ENCODE measurements at regions not wholly inside any gene's neighbourhood (a gene's known extent, or its start where the extent isn't known, plus 50 kb on each side); places are given as distances from the start of the nearest gene placed in this dataset.
"Not testable (repeated sequence)": the region's sequence is repeated elsewhere in the genome, so short reads cannot be mapped to it uniquely, and the experiment has no call there.

GRCh38 chr6:27624694-27625262 is 151.9 kb upstream of the ZNF184 start:
- DNase-seq (ENCODE audit: low read depth) = no peak

- no peak for DNase-seq (ENCODE audit: low read depth)
Measured at GRCh38 chr6:27623103-27623502, 150.2 kb upstream of the ZNF184 start.

DNA sequence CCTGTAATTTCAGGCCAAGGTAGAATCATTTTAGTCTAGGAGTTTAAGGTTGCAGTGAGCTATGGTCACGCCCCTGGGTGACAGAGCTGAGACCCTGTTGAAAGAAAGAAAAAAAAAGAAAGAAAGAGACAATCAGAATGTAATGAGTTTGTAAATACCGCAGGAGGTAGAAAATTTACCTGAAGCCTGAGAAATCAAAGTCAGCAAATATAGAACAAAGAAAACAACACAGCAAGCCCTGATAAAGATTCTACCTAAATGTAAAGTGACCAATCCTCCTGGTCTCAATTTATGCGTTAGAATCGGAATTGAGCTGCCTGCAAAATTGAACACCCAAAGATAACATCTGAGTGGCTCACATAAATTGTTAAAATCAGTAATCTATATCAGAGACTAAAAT is 146.5 kb upstream of the ZNF184 start:
- no peak for DNase-seq (ENCODE audit: low read depth)

DNA sequence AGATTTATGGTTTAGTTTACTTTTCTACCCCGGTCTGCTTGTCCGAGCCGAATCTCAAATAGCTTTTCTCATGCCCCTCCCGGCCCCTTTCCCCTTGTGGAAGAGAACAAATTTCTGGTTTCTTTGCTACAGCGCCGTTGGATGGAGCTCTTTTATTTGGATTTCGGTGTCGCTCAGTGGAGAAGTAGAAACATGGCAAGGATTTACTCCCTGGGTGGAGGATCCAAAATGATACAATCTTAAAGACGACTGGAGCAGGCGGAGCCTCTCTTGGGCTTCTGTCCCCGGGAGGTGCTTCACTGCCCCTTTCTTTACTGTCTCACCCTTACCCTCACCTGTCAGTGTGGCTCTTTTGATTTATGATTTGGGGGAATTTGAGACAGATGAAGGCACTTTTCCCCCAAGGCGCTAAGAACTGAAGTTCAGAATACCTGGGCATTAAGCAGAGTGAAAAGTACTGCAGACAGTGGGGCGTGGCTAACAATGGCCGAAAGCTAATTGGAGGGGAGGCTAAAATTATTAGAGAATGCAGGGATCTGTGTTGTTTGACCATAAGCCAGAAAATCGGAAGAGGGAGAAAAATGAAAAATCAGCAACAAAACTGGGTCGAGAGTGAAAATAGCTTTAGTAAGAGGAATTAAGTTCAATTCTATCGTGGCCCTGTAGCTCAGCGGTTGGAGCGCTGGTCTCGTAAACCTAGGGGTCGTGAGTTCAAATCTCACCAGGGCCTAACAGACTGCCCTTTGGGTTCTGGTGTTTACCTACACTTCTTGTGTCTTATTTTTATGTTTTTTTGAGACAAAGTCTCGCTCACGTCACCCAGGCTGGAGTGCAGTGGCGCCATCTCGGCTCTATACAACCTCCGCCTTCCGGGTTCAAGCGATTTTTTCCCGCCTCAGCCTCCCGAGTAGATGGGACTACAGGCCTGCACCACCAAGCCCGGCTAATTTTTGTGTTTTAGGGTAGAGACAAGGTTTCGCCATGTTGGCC is 145.1 kb upstream of the ZNF184 start:
- DNase-seq (ENCODE audit: low read depth) = no peak

GRCh38 chr6:27617046-27617687 is 144.3 kb upstream of the ZNF184 start:
- DNase-seq (ENCODE audit: low read depth) = no peak

GRCh38 chr6:27616328-27617045 is 143.6 kb upstream of the ZNF184 start:
- no peak for DNase-seq (ENCODE audit: low read depth)

DNA sequence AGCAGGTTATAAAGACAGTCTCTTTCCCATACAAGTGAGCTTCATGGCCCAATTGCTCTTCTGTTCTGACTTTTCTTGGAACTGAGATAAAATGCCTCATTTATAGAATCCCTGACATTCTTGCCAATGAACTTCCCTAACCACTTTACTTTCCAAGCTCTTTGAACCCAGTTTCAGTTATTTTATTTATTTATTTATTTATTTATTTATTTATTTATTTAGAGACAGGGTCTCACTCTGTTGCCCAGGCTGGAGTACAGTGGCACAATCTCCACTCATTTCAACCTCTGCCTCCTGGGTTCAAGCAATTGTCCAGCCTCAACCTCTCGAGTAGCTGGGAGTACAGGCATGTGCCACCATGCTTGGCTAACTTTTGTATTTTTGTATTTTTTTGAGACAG is 138.5 kb upstream of the ZNF184 start:
- DNase-seq (ENCODE audit: low read depth) = no peak

DNA sequence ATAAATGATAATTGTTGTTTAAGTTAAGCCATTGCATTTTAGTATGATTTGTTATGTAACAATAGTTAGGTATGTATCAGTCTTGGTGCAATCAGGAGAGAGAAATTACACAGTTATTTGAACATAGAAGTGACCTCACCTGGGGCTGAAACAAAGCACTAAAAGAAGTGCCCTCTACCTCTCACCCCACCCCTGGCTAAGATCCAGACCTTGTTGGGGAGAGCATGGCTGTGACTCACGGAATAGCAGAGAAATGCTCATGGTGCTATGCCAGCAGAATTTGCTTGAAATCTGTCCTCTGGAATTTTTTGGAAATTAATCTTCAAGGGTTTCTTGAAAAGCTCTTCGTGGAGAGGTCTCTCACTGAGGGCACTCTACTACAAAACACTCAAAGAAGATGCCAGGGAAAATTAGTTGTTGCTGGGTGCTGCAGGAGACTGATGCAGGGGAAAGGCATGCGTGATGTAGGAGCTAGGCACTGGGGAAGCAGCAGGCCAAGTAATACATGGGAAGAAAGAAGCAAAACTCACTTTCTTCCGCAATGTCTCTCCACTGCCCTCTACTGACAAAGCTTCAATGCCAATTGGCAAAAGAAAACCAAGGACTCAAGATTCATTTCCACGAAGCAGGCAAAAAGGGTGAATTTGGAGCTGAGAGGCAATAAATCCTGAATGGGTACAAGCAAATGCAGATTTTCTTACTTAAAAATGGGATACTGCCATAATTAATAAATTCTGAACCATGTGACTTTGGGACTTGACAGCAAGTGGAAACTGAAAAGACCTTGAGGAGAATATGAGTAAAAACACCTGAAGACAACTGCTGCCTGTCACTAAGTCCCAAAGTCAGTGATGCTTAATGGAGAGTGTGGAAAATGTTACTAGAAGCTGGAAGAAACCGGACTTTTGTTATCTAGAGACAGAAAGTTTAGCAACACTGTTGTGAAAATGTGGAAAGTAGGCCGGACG is 136.3 kb upstream of the ZNF184 start:
- DNase-seq (ENCODE audit: low read depth) = no peak

DNA sequence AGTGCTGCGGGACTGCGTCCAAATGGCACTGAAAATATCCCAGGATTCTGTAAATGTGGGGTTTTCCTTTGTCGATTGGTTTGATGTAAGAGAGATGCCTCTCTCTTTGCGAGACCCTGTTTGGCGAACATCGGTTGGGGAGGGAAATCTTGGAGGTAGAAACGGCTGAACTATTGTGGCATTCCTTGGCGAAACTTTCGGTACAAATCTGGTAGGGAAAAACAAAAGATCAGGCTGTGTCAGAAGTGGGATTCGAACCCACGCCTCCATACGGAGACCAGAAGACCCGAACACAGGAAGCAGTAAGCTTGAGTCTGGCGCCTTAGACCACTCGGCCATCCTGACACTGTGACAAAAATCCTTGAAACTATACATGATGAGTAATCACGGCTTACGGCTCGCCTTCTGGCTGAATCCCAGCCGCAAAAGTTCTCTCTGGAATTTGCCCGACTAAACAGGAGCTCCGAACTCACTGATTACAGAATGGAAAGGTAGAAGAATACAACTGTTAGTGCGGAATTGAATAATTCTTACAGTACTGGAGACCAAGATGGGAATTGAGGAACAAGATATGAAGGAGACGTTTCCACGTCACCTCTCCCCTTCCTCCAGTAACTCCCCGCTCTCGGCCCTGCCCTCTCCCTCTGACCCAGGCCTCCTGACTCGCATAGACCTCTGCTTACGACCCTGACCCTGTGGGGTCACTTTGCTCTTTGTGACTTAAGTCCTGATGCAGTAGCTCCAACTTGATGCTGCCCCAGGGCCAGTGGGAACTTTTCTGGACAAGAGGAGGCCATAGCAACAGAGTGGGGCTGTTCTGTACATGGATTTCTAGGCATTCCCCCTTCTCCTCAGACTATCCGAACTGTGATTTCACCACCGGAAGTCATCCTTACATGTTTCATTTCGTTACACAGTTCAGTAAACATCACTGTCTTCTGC is 132.8 kb upstream of the ZNF184 start:
- peak; percentile 24 for DNase-seq (ENCODE audit: low read depth)

DNA sequence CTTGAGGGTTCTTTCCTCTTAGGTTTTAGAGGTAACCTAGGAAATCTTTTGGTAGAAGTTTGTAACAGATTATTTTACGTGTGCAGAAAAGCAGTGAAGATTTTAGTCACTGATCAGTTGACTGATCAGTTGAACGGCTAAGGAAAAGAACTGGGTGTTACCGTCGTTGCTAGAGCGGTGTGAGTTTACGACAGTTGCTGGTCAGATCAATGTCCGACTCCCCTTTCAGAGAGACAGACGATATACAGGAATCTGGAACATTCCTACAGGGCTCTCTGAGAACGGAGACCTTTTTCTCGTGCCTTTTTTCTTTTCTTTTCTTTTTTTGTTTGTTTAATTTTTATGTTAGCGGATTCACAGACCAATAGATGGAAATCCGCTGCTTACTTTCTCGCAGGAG is 132.1 kb upstream of the ZNF184 start:
- no peak for DNase-seq (ENCODE audit: low read depth)

DNA sequence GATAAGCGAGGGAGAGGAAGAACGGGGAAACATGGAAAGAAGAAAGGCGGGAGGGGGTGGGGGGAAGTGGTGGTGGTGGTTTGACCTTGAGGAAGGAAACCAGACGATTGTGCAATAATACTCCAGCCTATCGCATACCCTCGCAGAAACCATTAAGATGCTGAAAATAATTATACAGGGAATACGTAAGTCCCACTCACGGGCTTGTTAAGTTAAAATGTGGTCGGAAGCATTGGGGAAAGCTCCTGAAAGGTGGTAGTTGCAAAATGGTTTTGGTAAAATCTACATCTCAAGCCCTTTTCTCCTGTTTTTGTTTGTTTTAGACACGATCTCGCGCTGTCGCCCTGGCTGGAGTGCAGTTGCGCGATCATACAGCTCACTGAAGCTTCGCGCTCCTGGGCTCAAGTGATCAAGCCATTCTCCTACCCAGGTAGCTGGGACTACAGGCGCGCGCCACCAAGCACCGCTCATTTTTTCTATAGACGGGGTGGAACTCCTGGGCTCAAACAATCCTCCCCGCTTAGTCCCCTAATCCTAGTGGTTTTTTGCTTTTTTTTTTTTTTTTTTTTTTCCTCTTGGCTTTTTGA is 128.9 kb upstream of the ZNF184 start:
- DNase-seq (ENCODE audit: low read depth) = no peak

- DNase-seq (ENCODE audit: low read depth) = no peak
Measured at GRCh38 chr6:27599859-27600532, 127.1 kb upstream of the ZNF184 start.

DNA sequence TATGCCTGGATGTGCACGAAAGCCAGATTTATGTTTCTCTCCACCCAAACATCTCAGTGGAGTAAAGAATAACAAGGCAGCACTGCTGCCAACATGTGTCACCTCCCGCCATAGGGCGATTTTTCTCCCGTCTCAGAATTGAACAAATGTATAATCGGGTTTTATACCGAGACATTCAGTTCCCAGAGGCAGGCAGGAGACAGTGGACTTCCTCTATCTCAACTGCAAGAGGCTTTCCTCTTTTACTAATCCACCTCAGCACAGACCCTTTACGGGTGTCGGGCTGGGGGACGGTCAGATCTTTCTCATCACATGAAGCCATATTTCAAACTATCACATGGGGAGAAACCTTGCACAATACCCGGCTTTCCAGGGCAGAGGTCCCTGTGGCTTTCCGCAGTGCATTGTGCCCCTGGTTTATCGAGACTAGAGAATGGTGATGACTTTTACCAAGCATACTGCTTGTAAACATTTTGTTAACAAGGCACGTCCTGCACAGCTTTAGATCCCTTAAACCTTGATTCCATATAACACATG is 124.2 kb upstream of the ZNF184 start:
- DNase-seq (ENCODE audit: low read depth) = not testable (repeated sequence)

GRCh38 chr6:27593861-27594260 is 121.0 kb upstream of the ZNF184 start:
- no peak for DNase-seq (ENCODE audit: low read depth)

- DNase-seq (ENCODE audit: low read depth) = no peak
Measured at GRCh38 chr6:27593200-27593818, 120.4 kb upstream of the ZNF184 start.

GRCh38 chr6:27592481-27593199 is 119.7 kb upstream of the ZNF184 start:
- peak; percentile 48 for DNase-seq (ENCODE audit: low read depth)

GRCh38 chr6:27591699-27592480 is 119.0 kb upstream of the ZNF184 start:
- no peak for DNase-seq (ENCODE audit: low read depth)
